ENCODE measurements at regions not wholly inside any gene's neighbourhood (a gene's known extent, or its start where the extent isn't known, plus 50 kb on each side); places are given as distances from the start of the nearest gene placed in this dataset.

DNA sequence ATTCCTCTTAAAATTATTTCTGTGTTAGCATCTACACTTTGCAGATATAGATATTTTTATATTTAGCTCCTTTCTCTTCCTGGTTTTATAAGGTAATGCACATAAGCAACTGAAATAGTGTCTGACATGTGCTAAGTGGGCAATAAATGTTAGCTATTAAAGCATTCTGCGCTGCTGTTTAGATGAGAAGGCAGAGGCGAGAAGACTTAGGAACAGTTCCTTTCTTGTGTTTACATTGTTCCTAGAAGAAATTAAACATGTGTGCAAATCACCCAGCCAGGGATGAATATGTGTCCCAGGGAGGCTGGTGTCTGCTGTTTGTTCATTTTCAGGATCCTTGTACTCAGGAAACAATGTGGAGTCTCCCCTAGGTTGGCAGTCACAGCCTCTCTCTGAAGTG is 292.3 kb downstream of the PMP22 start:
- Histone ChIP-seq H3K79me2 (ENCODE audit: insufficient read depth, low read length) (no peaks in the 10 kb centered on the region), H3K36me3 (ENCODE audit: control insufficient read depth in 1 of 2, insufficient read depth in 2 of 2, low read length in 2 of 2) (no peaks in the 10 kb centered on the region), H3K4me2 (ENCODE audit: low read length) (no peak overlapping the region), H3K27me3 (ENCODE audit: insufficient read depth, low read length) (0 out of 2 replicates have a peak, but pooled peaks cover 3% of the 10 kb centered on the region), H4K20me1 (ENCODE audit: insufficient read depth) (no peaks in the 10 kb centered on the region), H3K9me2 (ENCODE audit: insufficient read depth) (no peaks in the 10 kb centered on the region), H3K9ac (ENCODE audit: low read length) (no peak overlapping the region), H3K27ac (ENCODE audit: low read depth, low read length) (no peak overlapping the region), H2AFZ (ENCODE audit: low read depth, low read length, poor library complexity, severe bottlenecking) (no peak overlapping the region), H3K9me3 (ENCODE audit: control insufficient read depth in 1 of 2, insufficient read depth in 1 of 2, low read depth in 1 of 2, low read length in 2 of 2) (peaks cover 3 to 8% of the 10 kb centered on the region in 2 experiments; a peak in 1 of 4 replicates), H3K4me1 (ENCODE audit: control insufficient read depth in 1 of 2, insufficient read depth in 2 of 2, low read length in 2 of 2) (no peaks in the 10 kb centered on the region), H3K4me3 (replicated peaks in 1 of 2; ENCODE audit: low read depth in 1 of 2, low read length in 2 of 2) (no peak overlapping the region)
- intact Hi-C loops (cut with micrococcal nuclease) = no loop called here
- DNase-seq (ENCODE audit: low read depth, low spot score) (no peak), ATAC-seq (no peak)
- TF ChIP-seq SIN3A (IDR thresholded peaks at IDR 0.05; ENCODE audit: low read depth) = no peak
- TF ChIP-seq SRF (IDR thresholded peaks at IDR 0.05; ENCODE audit: low read depth) = no peak
- TF ChIP-seq CEBPB (IDR thresholded peaks at IDR 0.05; ENCODE audit: low read depth) = no peak
- TF ChIP-seq FOSL1 (IDR thresholded peaks at IDR 0.05; ENCODE audit: low read depth) = no peak
- TF ChIP-seq ZFX (IDR thresholded peaks at IDR 0.05) = no peak
- TF ChIP-seq, protein P1, sequence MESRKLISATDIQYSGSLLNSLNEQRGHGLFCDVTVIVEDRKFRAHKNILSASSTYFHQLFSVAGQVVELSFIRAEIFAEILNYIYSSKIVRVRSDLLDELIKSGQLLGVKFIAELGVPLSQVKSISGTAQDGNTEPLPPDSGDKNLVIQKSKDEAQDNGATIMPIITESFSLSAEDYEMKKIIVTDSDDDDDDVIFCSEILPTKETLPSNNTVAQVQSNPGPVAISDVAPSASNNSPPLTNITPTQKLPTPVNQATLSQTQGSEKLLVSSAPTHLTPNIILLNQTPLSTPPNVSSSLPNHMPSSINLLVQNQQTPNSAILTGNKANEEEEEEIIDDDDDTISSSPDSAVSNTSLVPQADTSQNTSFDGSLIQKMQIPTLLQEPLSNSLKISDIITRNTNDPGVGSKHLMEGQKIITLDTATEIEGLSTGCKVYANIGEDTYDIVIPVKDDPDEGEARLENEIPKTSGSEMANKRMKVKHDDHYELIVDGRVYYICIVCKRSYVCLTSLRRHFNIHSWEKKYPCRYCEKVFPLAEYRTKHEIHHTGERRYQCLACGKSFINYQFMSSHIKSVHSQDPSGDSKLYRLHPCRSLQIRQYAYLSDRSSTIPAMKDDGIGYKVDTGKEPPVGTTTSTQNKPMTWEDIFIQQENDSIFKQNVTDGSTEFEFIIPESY (IDR thresholded peaks at IDR 0.05; ENCODE audit: extremely low read depth, insufficient replicate concordance, low read length) = no peak
- TF ChIP-seq POLR2A (IDR thresholded peaks at IDR 0.05; ENCODE audit: borderline replicate concordance, extremely low read depth, insufficient read depth, insufficient read length) = no peak
- TF ChIP-seq EZH2phosphoT487 (IDR thresholded peaks at IDR 0.05; ENCODE audit: borderline replicate concordance) = no peak
- TF ChIP-seq JUND (IDR thresholded peaks at IDR 0.05) = no peak
- POLR2A ChIA-PET = no interaction called here
- RAD21 ChIA-PET (ENCODE audit: low non-redundant PET in 1 of 2, low total read pairs in 2 of 2, uncharacterized antibody in 2 of 2, unreplicated experiment in 2 of 2) = no interaction called here
- no TSS peak for BruUV-seq (replicated peaks)
- CTCF ChIA-PET = no interaction called here

- ChIA-PET CTCF (no interaction called here), POLR2A (no interaction called here), RAD21 (ENCODE audit: low non-redundant PET in 1 of 2, low total read pairs in 2 of 2, uncharacterized antibody in 2 of 2, unreplicated experiment in 2 of 2) (no interaction called here)
- H3K4me1 ChIP-seq (ENCODE audit: control insufficient read depth in 1 of 2, insufficient read depth in 2 of 2, low read length in 2 of 2) = no peaks in the 10 kb centered on the region
- H3K9me3 ChIP-seq (ENCODE audit: control insufficient read depth in 1 of 2, insufficient read depth in 1 of 2, low read depth in 1 of 2, low read length in 2 of 2) = peaks cover 3 to 8% of the 10 kb centered on the region in 2 experiments; a peak in 1 of 4 replicates
- no peak overlapping the region for H3K4me3 ChIP-seq (replicated peaks in 1 of 2; ENCODE audit: low read depth in 1 of 2, low read length in 2 of 2)
- DNase-seq (ENCODE audit: low read depth, low spot score) (no peak), ATAC-seq (no peak)
- no TSS peak for BruUV-seq (replicated peaks)
- intact Hi-C loops (cut with micrococcal nuclease) = no loop called here
- H3K9me2 ChIP-seq (ENCODE audit: insufficient read depth) = no peaks in the 10 kb centered on the region
- no peak overlapping the region for H3K9ac ChIP-seq (ENCODE audit: low read length)
- no peak for TF ChIP-seq SP1 (IDR thresholded peaks at IDR 0.05; ENCODE audit: low read depth)
- TF ChIP-seq RAD21 (IDR thresholded peaks at IDR 0.05; ENCODE audit: low read depth) = no peak
- no peak for TF ChIP-seq EGR1 (IDR thresholded peaks at IDR 0.05; ENCODE audit: low read depth)
- no peak for TF ChIP-seq CTCF (IDR thresholded peaks at IDR 0.05 in 2 of 3, conservative IDR thresholded peaks at IDR 0.05 in 1 of 3; ENCODE audit: borderline replicate concordance in 1 of 3, insufficient read depth in 1 of 3, low read depth in 2 of 3, low read length in 2 of 3)
- no peak for TF ChIP-seq EZH2phosphoT487 (IDR thresholded peaks at IDR 0.05; ENCODE audit: borderline replicate concordance)
- TF ChIP-seq SIN3A (IDR thresholded peaks at IDR 0.05; ENCODE audit: low read depth) = no peak
- no peak for TF ChIP-seq ZNF274 (IDR thresholded peaks at IDR 0.05; ENCODE audit: low read depth, low read length)
- TF ChIP-seq ELF1 (IDR thresholded peaks at IDR 0.05; ENCODE audit: borderline replicate concordance, low read depth) = no peak
- no peak for TF ChIP-seq TCF7L2 (IDR thresholded peaks at IDR 0.05; ENCODE audit: borderline replicate concordance, extremely low read depth, insufficient read depth, insufficient read length)
- no peak for TF ChIP-seq JUND (IDR thresholded peaks at IDR 0.05)
- TF ChIP-seq FOSL1 (IDR thresholded peaks at IDR 0.05; ENCODE audit: low read depth) = no peak
- no peak for TF ChIP-seq POLR2A (IDR thresholded peaks at IDR 0.05; ENCODE audit: borderline replicate concordance, extremely low read depth, insufficient read depth, insufficient read length)
- no peak for TF ChIP-seq ZFX (IDR thresholded peaks at IDR 0.05)
- no peaks in the 10 kb centered on the region for H3K79me2 ChIP-seq (ENCODE audit: insufficient read depth, low read length)
- no peak overlapping the region for H3K27ac ChIP-seq (ENCODE audit: low read depth, low read length)
- no peaks in the 10 kb centered on the region for H3K27me3 ChIP-seq (ENCODE audit: insufficient read depth, low read length)
- no peak overlapping the region for H3K4me2 ChIP-seq (ENCODE audit: low read length)
- no peaks in the 10 kb centered on the region for H3K36me3 ChIP-seq (ENCODE audit: control insufficient read depth in 1 of 2, insufficient read depth in 2 of 2, low read length in 2 of 2)
- no peaks in the 10 kb centered on the region for H4K20me1 ChIP-seq (ENCODE audit: insufficient read depth)
- no peak overlapping the region for H2AFZ ChIP-seq (ENCODE audit: low read depth, low read length, poor library complexity, severe bottlenecking)
Observed at GRCh38 chr17:14971054-14971453, 294.1 kb downstream of the PMP22 start.
